ENCODE measurements at regions not wholly inside any gene's neighbourhood (a gene's known extent, or its start where the extent isn't known, plus 50 kb on each side); places are given as distances from the start of the nearest gene placed in this dataset.
"Not testable (repeated sequence)": the region's sequence is repeated elsewhere in the genome, so short reads cannot be mapped to it uniquely, and the experiment has no call there.

DNA sequence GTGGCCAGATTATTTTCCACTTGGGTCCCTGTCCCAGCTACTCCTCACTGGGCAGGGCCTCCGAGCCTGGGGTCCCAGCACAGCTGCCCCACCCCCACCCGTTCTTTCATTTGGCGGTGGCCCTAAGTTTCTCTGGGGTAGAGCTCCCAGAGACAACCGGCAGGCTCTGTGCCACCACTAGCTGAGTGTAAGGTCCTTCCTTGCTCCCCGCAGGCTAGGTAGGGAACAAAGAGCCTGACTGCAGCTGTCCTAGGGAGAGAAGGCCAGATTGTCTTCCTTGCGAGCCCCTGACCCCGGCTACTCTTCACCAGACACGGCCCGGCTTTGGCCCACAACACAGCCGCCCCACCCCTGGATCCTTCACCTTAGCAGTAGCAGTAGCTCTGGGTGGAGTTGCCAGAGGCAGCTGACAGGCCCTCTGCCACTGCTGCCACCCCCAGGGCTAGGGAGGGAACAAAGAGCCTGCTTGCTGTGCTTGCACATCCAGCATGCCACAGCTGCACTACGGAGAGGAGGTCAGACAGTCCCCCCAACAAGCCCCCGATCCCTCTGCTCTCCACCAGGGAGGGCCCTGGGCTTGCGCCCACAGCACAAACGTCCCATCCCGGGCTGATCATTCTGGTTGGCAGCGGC is 215.9 kb upstream of the POTEB3 start:
- TF ChIP-seq, protein P1, sequence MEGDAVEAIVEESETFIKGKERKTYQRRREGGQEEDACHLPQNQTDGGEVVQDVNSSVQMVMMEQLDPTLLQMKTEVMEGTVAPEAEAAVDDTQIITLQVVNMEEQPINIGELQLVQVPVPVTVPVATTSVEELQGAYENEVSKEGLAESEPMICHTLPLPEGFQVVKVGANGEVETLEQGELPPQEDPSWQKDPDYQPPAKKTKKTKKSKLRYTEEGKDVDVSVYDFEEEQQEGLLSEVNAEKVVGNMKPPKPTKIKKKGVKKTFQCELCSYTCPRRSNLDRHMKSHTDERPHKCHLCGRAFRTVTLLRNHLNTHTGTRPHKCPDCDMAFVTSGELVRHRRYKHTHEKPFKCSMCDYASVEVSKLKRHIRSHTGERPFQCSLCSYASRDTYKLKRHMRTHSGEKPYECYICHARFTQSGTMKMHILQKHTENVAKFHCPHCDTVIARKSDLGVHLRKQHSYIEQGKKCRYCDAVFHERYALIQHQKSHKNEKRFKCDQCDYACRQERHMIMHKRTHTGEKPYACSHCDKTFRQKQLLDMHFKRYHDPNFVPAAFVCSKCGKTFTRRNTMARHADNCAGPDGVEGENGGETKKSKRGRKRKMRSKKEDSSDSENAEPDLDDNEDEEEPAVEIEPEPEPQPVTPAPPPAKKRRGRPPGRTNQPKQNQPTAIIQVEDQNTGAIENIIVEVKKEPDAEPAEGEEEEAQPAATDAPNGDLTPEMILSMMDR (IDR thresholded peaks at IDR 0.05; ENCODE audit: low read depth, low read length), result not testable (repeated sequence)
- TF ChIP-seq MYC (IDR thresholded peaks at IDR 0.05; ENCODE audit: low read depth, low read length), result not testable (repeated sequence)
- TF ChIP-seq, protein P2, sequence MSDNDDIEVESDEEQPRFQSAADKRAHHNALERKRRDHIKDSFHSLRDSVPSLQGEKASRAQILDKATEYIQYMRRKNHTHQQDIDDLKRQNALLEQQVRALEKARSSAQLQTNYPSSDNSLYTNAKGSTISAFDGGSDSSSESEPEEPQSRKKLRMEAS (IDR thresholded peaks at IDR 0.05; ENCODE audit: low read depth, low read length), result not testable (repeated sequence)

Data from NB4 (cell line).